ENCODE measurements at regions not wholly inside any gene's neighbourhood (a gene's known extent, or its start where the extent isn't known, plus 50 kb on each side); places are given as distances from the start of the nearest gene placed in this dataset.
A peak's percentile ranks its signal among the peaks of the same experiment; 100 is the strongest.
"Not testable (repeated sequence)": the region's sequence is repeated elsewhere in the genome, so short reads cannot be mapped to it uniquely, and the experiment has no call there.

- no peak for DNase-seq
These were observed 258.3 kb upstream of the STXBP6 start for GRCh38 chr14:25308244-25308643.

GRCh38 chr14:25303934-25304333, 254.0 kb upstream of the STXBP6 start:
- no peak for DNase-seq

GRCh38 chr14:25298238-25298637, 248.3 kb upstream of the STXBP6 start:
- DNase-seq, result no peak

GRCh38 chr14:25290154-25290553, 240.2 kb upstream of the STXBP6 start:
- DNase-seq, result not testable (repeated sequence)

GRCh38 chr14:25274529-25274928, 224.6 kb upstream of the STXBP6 start:
- DNase-seq, result no peak

GRCh38 chr14:25267186-25267585, 217.2 kb upstream of the STXBP6 start:
- DNase-seq, result no peak

- no peak for DNase-seq
These were observed 209.5 kb upstream of the STXBP6 start for GRCh38 chr14:25259470-25259869.

GRCh38 chr14:25252793-25253192, 202.8 kb upstream of the STXBP6 start:
- no peak for DNase-seq

GRCh38 chr14:25250516-25250915, 200.6 kb upstream of the STXBP6 start:
- no peak for DNase-seq

GRCh38 chr14:25247609-25248008, 197.7 kb upstream of the STXBP6 start:
- no peak for DNase-seq

GRCh38 chr14:25246751-25247150, 196.8 kb upstream of the STXBP6 start:
- DNase-seq, result no peak

- DNase-seq, result no peak
These were observed 189.2 kb upstream of the STXBP6 start for GRCh38 chr14:25239170-25239569.

GRCh38 chr14:25237845-25238244, 187.9 kb upstream of the STXBP6 start:
- no peak for DNase-seq

GRCh38 chr14:25233613-25234012, 183.7 kb upstream of the STXBP6 start:
- no peak for DNase-seq

- DNase-seq, result no peak
These were observed 181.1 kb upstream of the STXBP6 start for GRCh38 chr14:25231004-25231403.

- DNase-seq, result no peak
These were observed 176.3 kb upstream of the STXBP6 start for GRCh38 chr14:25226214-25226613.

- DNase-seq, result no peak
These were observed 172.3 kb upstream of the STXBP6 start for GRCh38 chr14:25222256-25222655.

GRCh38 chr14:25220514-25220913, 170.6 kb upstream of the STXBP6 start:
- no peak for DNase-seq

GRCh38 chr14:25215607-25216006, 165.7 kb upstream of the STXBP6 start:
- no peak for DNase-seq

- no peak for DNase-seq
These were observed 147.9 kb upstream of the STXBP6 start for GRCh38 chr14:25197885-25198284.

- DNase-seq, result no peak
These were observed 130.3 kb upstream of the STXBP6 start for GRCh38 chr14:25180221-25180620.

- DNase-seq, result no peak
These were observed 128.3 kb upstream of the STXBP6 start for GRCh38 chr14:25178255-25178654.

- DNase-seq, result peak; percentile 35 to 43
These were observed 101.2 kb upstream of the STXBP6 start for GRCh38 chr14:25150934-25151790.

- no peak for DNase-seq
These were observed 100.5 kb upstream of the STXBP6 start for GRCh38 chr14:25150401-25150800.

GRCh38 chr14:25140411-25140810, 90.5 kb upstream of the STXBP6 start:
- no peak for DNase-seq
